Hepatocyte (in vitro differentiated cells): ENCODE measurements at regions not wholly inside any gene's neighbourhood (a gene's known extent, or its start where the extent isn't known, plus 50 kb on each side); places are given as distances from the start of the nearest gene placed in this dataset.

Source experiments
- DNase-seq: peaks from one replicate; pipeline ENCODE4 v3.0.0-alpha.2; 2016; ENCODE audit warnings: low spot score
- H2AFZ ChIP-seq: fragments of 200-600 bp; sonication (generic); 2 replicates; pipeline ENCODE4 v1.6.0; 2016; ENCODE audit warnings: antibody characterized with exemption, mild to moderate bottlenecking
- H3K27ac ChIP-seq: fragments of 200-600 bp; sonication (generic); 2 replicates; pipeline ENCODE4 v1.5.1; 2016; ENCODE audit warnings: mild to moderate bottlenecking
- H3K27me3 ChIP-seq: fragments of 200-600 bp; sonication (generic); 2 replicates; pipeline ENCODE4 v1.6.1; 2016
- H3K36me3 ChIP-seq: fragments of 200-600 bp; sonication (generic); replicated peaks from 2 replicates; pipeline ENCODE4 v1.5.1; 2016; ENCODE audit warnings: low read depth; ENCODE audit not compliant: insufficient read depth
- H3K4me1 ChIP-seq: fragments of 200-600 bp; sonication (generic); 2 replicates; pipeline ENCODE4 v1.5.1; 2016; ENCODE audit warnings: mild to moderate bottlenecking, moderate library complexity; ENCODE audit not compliant: insufficient read depth
- H3K4me2 ChIP-seq: fragments of 200-600 bp; sonication (generic); 2 replicates; pipeline ENCODE4 v1.6.0; 2016
- H3K4me3 ChIP-seq: fragments of 200-600 bp; sonication (generic); 2 replicates; pipeline ENCODE4 v1.5.1; 2016; ENCODE audit warnings: mild to moderate bottlenecking
- H3K79me2 ChIP-seq: fragments of 200-600 bp; sonication (generic); 2 replicates; pipeline ENCODE4 v1.6.0; 2017; ENCODE audit warnings: mild to moderate bottlenecking
- H3K9me2 ChIP-seq: fragments of 200-600 bp; sonication (generic); replicated peaks from 2 replicates; pipeline ENCODE4 v1.6.0; 2017; ENCODE audit warnings: mild to moderate bottlenecking; ENCODE audit not compliant: insufficient read depth
- H3K9me3 ChIP-seq: fragments of 200-600 bp; sonication (generic); 2 replicates; pipeline ENCODE4 v1.5.1; 2016; ENCODE audit warnings: low read depth, mild to moderate bottlenecking
- H4K20me1 ChIP-seq: fragments of 200-600 bp; sonication (generic); 2 replicates; pipeline ENCODE4 v1.6.0; 2016; ENCODE audit warnings: mild to moderate bottlenecking; ENCODE audit not compliant: insufficient read depth, poor library complexity, severe bottlenecking
- CTCF ChIP-seq: fragments of 200-600 bp; sonication (generic); IDR thresholded peaks from 2 replicates; pipeline ENCODE4 v1.5.1; 2016; ENCODE audit warnings: antibody characterized with exemption, mild to moderate bottlenecking; ENCODE audit not compliant: poor library complexity
- EZH2 ChIP-seq: fragments of 200-600 bp; sonication (generic); IDR thresholded peaks from 2 replicates; pipeline ENCODE4 v1.6.1; 2016; ENCODE audit warnings: antibody characterized with exemption, mild to moderate bottlenecking, borderline replicate concordance
- EZH2phosphoT487 ChIP-seq: fragments of 200-600 bp; sonication (generic); IDR thresholded peaks from one replicate; pipeline ENCODE4 v1.6.1; 2018; ENCODE audit warnings: antibody characterized with exemption, mild to moderate bottlenecking, low read depth, moderate library complexity; ENCODE audit not compliant: unreplicated experiment, severe bottlenecking
- WGBS: methylation state at CpG from one replicate; pipeline ENCODE4 v1.1.6; 2016; ENCODE audit warnings: low lambda C conversion rate; ENCODE audit errors: missing lambda C conversion rate; 5-methylcytosine and 5-hydroxymethylcytosine counted together

DNA sequence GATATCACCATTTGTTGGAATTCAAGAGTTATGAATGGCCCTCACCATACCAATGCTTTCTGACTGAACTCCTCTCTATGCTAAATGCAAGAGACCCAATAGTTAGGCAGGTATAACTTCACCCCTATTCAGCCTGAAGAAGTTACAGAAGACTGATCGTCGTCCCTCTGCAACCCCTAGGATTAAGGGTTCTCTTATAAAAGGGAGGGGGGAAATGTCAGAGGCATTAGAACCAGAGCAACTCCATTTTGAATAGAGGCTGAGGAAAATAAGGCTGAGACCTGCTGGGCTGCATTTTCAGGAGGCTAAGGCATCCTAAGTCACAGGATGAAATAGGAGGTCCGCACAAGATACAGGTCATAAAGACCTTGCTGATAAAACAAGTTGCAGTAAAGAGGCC is 494.3 kb downstream of the SPRY1 start:
- no peak for TF ChIP-seq EZH2phosphoT487
- no peak for TF ChIP-seq EZH2
- TF ChIP-seq CTCF: no peak

GRCh38 chr4:123891881-123892280 is 495.3 kb downstream of the SPRY1 start:
- H3K36me3 ChIP-seq: no peaks in the 10 kb centered on the region
- H3K4me3 ChIP-seq: no peak overlapping the region
- H3K79me2 ChIP-seq: no peaks in the 10 kb centered on the region
- TF ChIP-seq CTCF: no peak
- no peak for TF ChIP-seq EZH2
- H3K4me1 ChIP-seq: peaks cover 12% of the 10 kb centered on the region
- H3K27ac ChIP-seq: no peak overlapping the region
- no peak overlapping the region for H3K4me2 ChIP-seq
- no peaks in the 10 kb centered on the region for H4K20me1 ChIP-seq
- H2AFZ ChIP-seq: no peak overlapping the region
- no peaks in the 10 kb centered on the region for H3K9me2 ChIP-seq
- 64% methylated on average over 3 of the region's 3 CpGs for WGBS
- no peaks in the 10 kb centered on the region for H3K9me3 ChIP-seq
- H3K27me3 ChIP-seq: no peaks in the 10 kb centered on the region
- no peak for DNase-seq

More for the DNA sequence above, 494.3 kb downstream of the SPRY1 start:
- DNase-seq: no peak
- H3K27ac ChIP-seq: no peak overlapping the region
- no peak overlapping the region for H3K4me2 ChIP-seq
- H4K20me1 ChIP-seq: no peaks in the 10 kb centered on the region
- no peaks in the 10 kb centered on the region for H3K27me3 ChIP-seq
- H3K36me3 ChIP-seq: no peaks in the 10 kb centered on the region
- H2AFZ ChIP-seq: no peak overlapping the region
- 85% methylated on average over 3 of the region's 3 CpGs for WGBS
- H3K4me1 ChIP-seq: peaks cover 12% of the 10 kb centered on the region
- no peaks in the 10 kb centered on the region for H3K9me2 ChIP-seq
- no peaks in the 10 kb centered on the region for H3K79me2 ChIP-seq
- H3K4me3 ChIP-seq: no peak overlapping the region
- no peaks in the 10 kb centered on the region for H3K9me3 ChIP-seq

DNA sequence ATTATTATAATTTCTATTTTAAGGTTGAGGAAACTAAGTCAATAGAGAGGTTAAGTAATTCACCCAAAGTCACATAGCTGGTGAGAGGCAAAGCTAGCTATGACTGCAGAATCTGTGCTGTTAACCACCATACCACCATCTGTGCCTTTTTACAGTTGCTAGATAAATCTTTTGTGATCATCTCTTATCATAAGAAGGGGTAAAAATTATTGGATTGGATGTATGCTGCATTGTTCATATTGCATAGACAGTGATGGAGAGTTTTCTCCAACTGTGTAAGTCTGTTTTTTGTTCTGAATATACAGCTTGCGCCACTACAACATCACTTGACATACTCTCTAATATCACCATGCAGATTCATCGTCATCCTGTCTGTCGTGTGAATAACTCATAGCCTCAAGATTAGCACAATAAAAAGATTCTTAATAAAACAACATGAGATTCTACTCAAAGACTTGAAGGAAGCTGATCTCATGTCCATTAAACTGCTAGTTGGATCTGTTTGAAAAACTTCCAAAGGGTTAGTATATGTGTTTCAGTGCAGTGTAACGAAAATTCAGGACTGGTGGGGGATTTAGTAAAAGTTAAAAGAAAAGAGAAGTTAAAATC is 495.9 kb downstream of the SPRY1 start:
- no peak for DNase-seq
- Histone ChIP-seq H3K9me3 (no peaks in the 10 kb centered on the region), H3K9me2 (no peaks in the 10 kb centered on the region), H3K27me3 (no peaks in the 10 kb centered on the region), H3K4me3 (no peak overlapping the region), H3K4me2 (peak overlapping the region; percentile 37), H3K79me2 (no peaks in the 10 kb centered on the region), H4K20me1 (no peaks in the 10 kb centered on the region), H2AFZ (no peak overlapping the region), H3K27ac (peak overlapping the region; percentile 50), H3K4me1 (peaks cover 12% of the 10 kb centered on the region), H3K36me3 (no peaks in the 10 kb centered on the region)
- WGBS: 71% methylated on average over 4 of the region's 4 CpGs
- TF ChIP-seq CTCF (no peak), EZH2phosphoT487 (no peak), EZH2 (no peak)
